ENCODE measurements at regions not wholly inside any gene's neighbourhood (a gene's known extent, or its start where the extent isn't known, plus 50 kb on each side); places are given as distances from the start of the nearest gene placed in this dataset.
"Not testable (repeated sequence)": the region's sequence is repeated elsewhere in the genome, so short reads cannot be mapped to it uniquely, and the experiment has no call there.

- DNase-seq (ENCODE audit: low spot score): not testable (repeated sequence)
Measured at GRCh38 chr13:90341348-90341747, 1006.1 kb upstream of the MIR17HG start.

GRCh38 chr13:90348477-90349136, 998.9 kb upstream of the MIR17HG start:
- not testable (repeated sequence) for DNase-seq (ENCODE audit: low spot score)

GRCh38 chr13:90352763-90353162, 994.7 kb upstream of the MIR17HG start:
- no peak for DNase-seq (ENCODE audit: low spot score)

- no peak for DNase-seq (ENCODE audit: low spot score)
Measured at GRCh38 chr13:90355162-90355751, 992.2 kb upstream of the MIR17HG start.

- DNase-seq (ENCODE audit: low spot score): no peak
Measured at GRCh38 chr13:90360785-90361184, 986.7 kb upstream of the MIR17HG start.

GRCh38 chr13:90362707-90363106, 984.8 kb upstream of the MIR17HG start:
- no peak for DNase-seq (ENCODE audit: low spot score)

GRCh38 chr13:90365130-90365529, 982.4 kb upstream of the MIR17HG start:
- DNase-seq (ENCODE audit: low spot score): no peak

GRCh38 chr13:90374168-90374567, 973.3 kb upstream of the MIR17HG start:
- DNase-seq (ENCODE audit: low spot score): no peak

- no peak for DNase-seq (ENCODE audit: low spot score)
Measured at GRCh38 chr13:90375851-90376250, 971.6 kb upstream of the MIR17HG start.

GRCh38 chr13:90382425-90382824, 965.1 kb upstream of the MIR17HG start:
- no peak for DNase-seq (ENCODE audit: low spot score)

GRCh38 chr13:90385781-90386489, 961.6 kb upstream of the MIR17HG start:
- DNase-seq (ENCODE audit: low spot score): no peak

GRCh38 chr13:90388887-90389452, 958.5 kb upstream of the MIR17HG start:
- no peak for DNase-seq (ENCODE audit: low spot score)

GRCh38 chr13:90389537-90389936, 958.0 kb upstream of the MIR17HG start:
- no peak for DNase-seq (ENCODE audit: low spot score)

GRCh38 chr13:90393408-90393807, 954.1 kb upstream of the MIR17HG start:
- DNase-seq (ENCODE audit: low spot score): no peak

- no peak for DNase-seq (ENCODE audit: low spot score)
Measured at GRCh38 chr13:90395348-90395747, 952.1 kb upstream of the MIR17HG start.

- DNase-seq (ENCODE audit: low spot score): no peak
Measured at GRCh38 chr13:90395846-90396245, 951.6 kb upstream of the MIR17HG start.

- DNase-seq (ENCODE audit: low spot score): no peak
Measured at GRCh38 chr13:90396266-90396665, 951.2 kb upstream of the MIR17HG start.

- DNase-seq (ENCODE audit: low spot score): no peak
Measured at GRCh38 chr13:90397503-90397902, 950.0 kb upstream of the MIR17HG start.

GRCh38 chr13:90400372-90400771, 947.1 kb upstream of the MIR17HG start:
- no peak for DNase-seq (ENCODE audit: low spot score)

GRCh38 chr13:90401150-90401549, 946.3 kb upstream of the MIR17HG start:
- DNase-seq (ENCODE audit: low spot score): no peak

GRCh38 chr13:90402102-90402501, 945.4 kb upstream of the MIR17HG start:
- no peak for DNase-seq (ENCODE audit: low spot score)

- DNase-seq (ENCODE audit: low spot score): no peak
Measured at GRCh38 chr13:90402613-90403012, 944.9 kb upstream of the MIR17HG start.
